Right atrium auricular region (tissue), 2 donors: ENCODE measurements at regions not wholly inside any gene's neighbourhood (a gene's known extent, or its start where the extent isn't known, plus 50 kb on each side); places are given as distances from the start of the nearest gene placed in this dataset.
A peak's percentile ranks its signal among the peaks of the same experiment; 100 is the strongest.

Source experiments
- DNase-seq: peaks from one replicate; pipeline ENCODE4 v3.0.0-alpha.2; 2019; ENCODE audit warnings: low spot score
- H3K27ac ChIP-seq, 2 donors: fragments of 200-600 bp; sonication (generic); 1 replicate in 1 of 2; 2 replicates in 1 of 2; pipeline ENCODE4 v1.5.1; 2016 to 2019
- H3K27me3 ChIP-seq, 2 donors: fragments of 200-600 bp; sonication (generic); one replicate each; pipeline versions ENCODE4 v1.5.1 to v1.6.0; 2017 to 2019
- H3K36me3 ChIP-seq: fragments of 200-600 bp; sonication (generic); one replicate; pipeline ENCODE4 v1.5.1; 2016
- H3K4me1 ChIP-seq, 2 donors: fragments of 200-600 bp; sonication (generic); one replicate each; pipeline versions ENCODE4 v1.5.1 to v1.6.0; 2017 to 2019
- H3K4me3 ChIP-seq, 2 donors: fragments of 200-600 bp; sonication (generic); 1 replicate in 1 of 2; 2 replicates in 1 of 2; pipeline ENCODE4 v1.5.1; 2017 to 2019; ENCODE audit warnings: mild to moderate bottlenecking in 1 of 2, moderate library complexity in 1 of 2
- H3K9me3 ChIP-seq, 2 donors: fragments of 200-600 bp; sonication (generic); one replicate each; pipeline ENCODE4 v1.5.1; 2019
- CTCF ChIP-seq, 2 donors: fragments of 200-600 bp; sonication (generic); IDR thresholded peaks; one replicate each; pipeline ENCODE4 v1.5.1; 2019; ENCODE audit warnings: antibody characterized with exemption in 2 of 2

GRCh38 chr15:96049323-96049722 lies 281.2 kb upstream of the NR2F2 start:
- peaks cover 0 to 46% of the 10 kb centered on the region in 2 donors for H3K4me1 ChIP-seq
- no peaks in the 10 kb centered on the region for H3K9me3 ChIP-seq
- TF ChIP-seq CTCF (IDR thresholded peaks at IDR 0.05) = no peak
- H3K27me3 ChIP-seq = no peaks in the 10 kb centered on the region
- H3K4me3 ChIP-seq = no peak overlapping the region
- H3K27ac ChIP-seq = peak overlapping the region in 1 of 2 donors; percentile 68
- H3K36me3 ChIP-seq = no peaks in the 10 kb centered on the region
- no peak for DNase-seq

DNA sequence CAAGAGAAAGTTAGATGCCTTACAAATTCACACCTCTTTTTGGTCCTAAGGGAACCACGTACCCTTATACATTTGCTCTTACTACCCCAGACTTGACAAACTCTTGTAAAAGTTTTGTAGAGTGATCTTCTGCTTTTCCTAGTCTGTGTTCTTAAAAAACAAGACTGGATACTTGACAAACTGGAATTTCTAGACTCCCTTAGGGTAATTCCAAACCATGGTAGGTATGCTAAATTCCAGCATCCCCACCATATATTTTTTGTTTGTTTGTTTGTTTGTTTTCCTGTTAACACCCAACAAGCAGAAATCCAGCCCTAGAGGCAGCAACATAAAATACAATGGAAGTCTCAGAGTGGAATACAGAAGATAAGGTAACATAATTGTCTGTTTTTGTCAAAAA lies 280.7 kb upstream of the NR2F2 start:
- no peaks in the 10 kb centered on the region for H3K36me3 ChIP-seq
- H3K4me1 ChIP-seq = peaks cover 0 to 51% of the 10 kb centered on the region in 2 donors
- H3K9me3 ChIP-seq = no peaks in the 10 kb centered on the region
- no peak overlapping the region for H3K4me3 ChIP-seq
- DNase-seq = no peak
- H3K27me3 ChIP-seq = no peaks in the 10 kb centered on the region
- peak overlapping the region in 1 of 2 donors; percentile 68 for H3K27ac ChIP-seq
- TF ChIP-seq CTCF (IDR thresholded peaks at IDR 0.05) = no peak

GRCh38 chr15:96051598-96051997 lies 278.9 kb upstream of the NR2F2 start:
- Histone ChIP-seq H3K9me3 (no peaks in the 10 kb centered on the region), H3K36me3 (no peaks in the 10 kb centered on the region), H3K27me3 (no peaks in the 10 kb centered on the region), H3K4me1 (peaks cover 0 to 51% of the 10 kb centered on the region in 2 donors), H3K27ac (peak overlapping the region in 1 of 2 donors; percentile 89), H3K4me3 (no peak overlapping the region)
- no peak for DNase-seq
- no peak for TF ChIP-seq CTCF (IDR thresholded peaks at IDR 0.05)

DNA sequence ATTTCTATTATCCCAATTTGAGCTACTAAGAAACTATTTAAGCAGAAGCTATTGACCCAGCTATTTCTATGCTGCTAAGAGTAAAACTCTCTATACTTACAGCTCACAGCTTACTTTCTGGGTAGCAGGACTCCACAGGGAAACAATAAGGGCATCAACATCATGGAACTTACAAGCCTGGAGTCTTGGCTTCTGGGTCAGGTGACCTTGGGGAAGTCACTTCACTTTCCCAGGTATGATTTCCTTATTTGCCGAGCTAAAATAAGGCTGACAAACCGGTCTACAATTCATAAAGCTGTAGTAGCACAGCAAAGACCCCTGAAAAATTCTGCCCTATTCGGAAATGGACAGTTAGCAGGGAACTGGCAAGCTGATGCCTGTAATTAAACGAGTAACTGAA lies 278.3 kb upstream of the NR2F2 start:
- no peaks in the 10 kb centered on the region for H3K27me3 ChIP-seq
- peak overlapping the region; percentile 75 to 89 for H3K27ac ChIP-seq
- no peak for TF ChIP-seq CTCF (IDR thresholded peaks at IDR 0.05)
- DNase-seq = no peak
- H3K4me1 ChIP-seq = peaks cover 0 to 46% of the 10 kb centered on the region in 2 donors
- H3K36me3 ChIP-seq = no peaks in the 10 kb centered on the region
- H3K4me3 ChIP-seq = no peak overlapping the region
- H3K9me3 ChIP-seq = no peaks in the 10 kb centered on the region

- TF ChIP-seq CTCF (IDR thresholded peaks at IDR 0.05) = no peak
- Histone ChIP-seq H3K27ac (peak overlapping the region; percentile 75 to 89), H3K9me3 (no peaks in the 10 kb centered on the region), H3K27me3 (no peaks in the 10 kb centered on the region), H3K4me1 (peaks cover 0 to 41% of the 10 kb centered on the region in 2 donors), H3K36me3 (no peaks in the 10 kb centered on the region), H3K4me3 (peak overlapping the region in 1 of 2 donors; percentile 37)
- DNase-seq = no peak
Observed at GRCh38 chr15:96052572-96053030, 277.9 kb upstream of the NR2F2 start.
